ENCODE measurements at regions not wholly inside any gene's neighbourhood (a gene's known extent, or its start where the extent isn't known, plus 50 kb on each side); places are given as distances from the start of the nearest gene placed in this dataset.

- TF ChIP-seq REST (IDR thresholded peaks at IDR 0.05; ENCODE audit: unreplicated experiment) (no peak), ZNF331 (CRISPR knock-in tag; IDR thresholded peaks at IDR 0.05; ENCODE audit: low read depth) (no peak), CTCF (conservative IDR thresholded peaks at IDR 0.05; ENCODE audit: low read depth in 2 of 2) (no peak)
Observed at GRCh38 chr1:38603907-38604306, 255.7 kb downstream of the RRAGC start (continued).

- no peaks in the 10 kb centered on the region for H4K20me1 ChIP-seq (replicated peaks; ENCODE audit: insufficient read depth)
- H3K9me2 ChIP-seq (ENCODE audit: insufficient read depth): no peaks in the 10 kb centered on the region
- H3K79me2 ChIP-seq (replicated peaks; ENCODE audit: insufficient read depth): no peaks in the 10 kb centered on the region
- H3K4me2 ChIP-seq: no peak overlapping the region
- peaks cover 13% of the 10 kb centered on the region for H3K4me1 ChIP-seq (ENCODE audit: insufficient read depth)
- peaks cover 17% of the 10 kb centered on the region for H3K27me3 Mint-ChIP-seq (ENCODE audit: insufficient read depth, low read depth, poor library complexity)
- no peaks in the 10 kb centered on the region for H3K36me3 ChIP-seq (ENCODE audit: insufficient read depth)
- peaks cover 13% of the 10 kb centered on the region for H3K4me1 Mint-ChIP-seq
- no peaks in the 10 kb centered on the region for H3F3A ChIP-seq (replicated peaks; ENCODE audit: low read depth)
- no peaks in the 10 kb centered on the region for H3K9me3 Mint-ChIP-seq
- DNase-seq (ENCODE audit: low spot score) (no peak), ATAC-seq (no peak)
- TF ChIP-seq ZNF331 (CRISPR knock-in tag; IDR thresholded peaks at IDR 0.05; ENCODE audit: low read depth) (no peak), ZNF114 (CRISPR knock-in tag; IDR thresholded peaks at IDR 0.05) (no peak)
- no peaks in the 10 kb centered on the region for H3K36me3 Mint-ChIP-seq (ENCODE audit: low read depth)
- no peak overlapping the region for H3K27ac Mint-ChIP-seq
- H3K27ac ChIP-seq (ENCODE audit: low read depth): no peak overlapping the region
- H2AFZ ChIP-seq: no peak overlapping the region
- H3K4me3 Mint-ChIP-seq: no peak overlapping the region
- peaks cover 95% of the 10 kb centered on the region for H3K27me3 ChIP-seq (ENCODE audit: insufficient read depth)
- no peak overlapping the region for H3K4me3 ChIP-seq
Observed at GRCh38 chr1:38600905-38601304, 258.7 kb downstream of the RRAGC start.

- Histone ChIP-seq H3K27me3 (ENCODE audit: insufficient read depth) (peaks cover 95% of the 10 kb centered on the region), H4K20me1 (replicated peaks; ENCODE audit: insufficient read depth) (no peaks in the 10 kb centered on the region), H3K4me1 (ENCODE audit: insufficient read depth) (peaks cover 13% of the 10 kb centered on the region), H3K36me3 (ENCODE audit: insufficient read depth) (no peaks in the 10 kb centered on the region), H3K27ac (ENCODE audit: low read depth) (no peak overlapping the region), H3K9me2 (ENCODE audit: insufficient read depth) (no peaks in the 10 kb centered on the region), H3K79me2 (replicated peaks; ENCODE audit: insufficient read depth) (no peaks in the 10 kb centered on the region), H3F3A (replicated peaks; ENCODE audit: low read depth) (no peaks in the 10 kb centered on the region), H3K4me2 (0 out of 2 replicates have a peak overlapping the region, but pooled peaks have one; percentile 0), H3K4me3 (no peak overlapping the region), H2AFZ (no peak overlapping the region)
- DNase-seq (ENCODE audit: low spot score) (no peak), ATAC-seq (peak; percentile 35; the same call in 1 of the 3 replicates)
- Mint-ChIP-seq H3K27me3 (ENCODE audit: insufficient read depth, low read depth, poor library complexity) (peaks cover 17% of the 10 kb centered on the region), H3K9me3 (no peaks in the 10 kb centered on the region; the same call in 2 of the 3 replicates), H3K4me1 (peaks cover 13% of the 10 kb centered on the region), H3K4me3 (no peak overlapping the region), H3K36me3 (ENCODE audit: low read depth) (no peaks in the 10 kb centered on the region), H3K27ac (no peak overlapping the region)
- TF ChIP-seq EZH2phosphoT487 (IDR thresholded peaks at IDR 0.05; ENCODE audit: unreplicated experiment) (no peak), ETS1 (IDR thresholded peaks at IDR 0.05) (no peak), EZH2 (IDR thresholded peaks at IDR 0.05; ENCODE audit: low read depth, unreplicated experiment) (no peak), JUNB (IDR thresholded peaks at IDR 0.05; ENCODE audit: unreplicated experiment) (no peak), NANOG (IDR thresholded peaks at IDR 0.05; ENCODE audit: borderline replicate concordance) (peak; percentile 93), ZNF331 (CRISPR knock-in tag; IDR thresholded peaks at IDR 0.05; ENCODE audit: low read depth) (no peak)
Observed at GRCh38 chr1:38600286-38600685, 259.3 kb downstream of the RRAGC start.

Measured in GM23338 (cell line).